Panc1 (cell line): ENCODE measurements at regions not wholly inside any gene's neighbourhood (a gene's known extent, or its start where the extent isn't known, plus 50 kb on each side); places are given as distances from the start of the nearest gene placed in this dataset.
"Not testable (repeated sequence)": the region's sequence is repeated elsewhere in the genome, so short reads cannot be mapped to it uniquely, and the experiment has no call there.

ENCODE experiments used
- POLR2AphosphoS5 ChIP-seq: IDR thresholded peaks from 2 replicates; pipeline ENCODE4 v1.6.1; 2012; ENCODE audit warnings: mild to moderate bottlenecking, low read depth, low read length, moderate library complexity
- TCF7L2 ChIP-seq: IDR thresholded peaks from 2 replicates; pipeline ENCODE4 v1.6.1; 2011; ENCODE audit warnings: mild to moderate bottlenecking, low read depth, low read length, inconsistent platforms
- TF ChIP-seq, protein P1 (sequence below), 2 experiments: IDR thresholded peaks; 2 replicates each; pipeline ENCODE4 v1.6.1; 2011 to 2012; ENCODE audit warnings: low read depth in 2 of 2, control low read depth in 1 of 2, low read length in 1 of 2, mild to moderate bottlenecking in 1 of 2, moderate library complexity in 1 of 2; ENCODE audit not compliant: insufficient read depth in 1 of 2
- TF ChIP-seq, protein P2 (sequence below): fragments of 450-650 bp; IDR thresholded peaks from 2 replicates; pipeline ENCODE4 v1.5.1; 2017; ENCODE audit warnings: mild to moderate bottlenecking

DNA sequence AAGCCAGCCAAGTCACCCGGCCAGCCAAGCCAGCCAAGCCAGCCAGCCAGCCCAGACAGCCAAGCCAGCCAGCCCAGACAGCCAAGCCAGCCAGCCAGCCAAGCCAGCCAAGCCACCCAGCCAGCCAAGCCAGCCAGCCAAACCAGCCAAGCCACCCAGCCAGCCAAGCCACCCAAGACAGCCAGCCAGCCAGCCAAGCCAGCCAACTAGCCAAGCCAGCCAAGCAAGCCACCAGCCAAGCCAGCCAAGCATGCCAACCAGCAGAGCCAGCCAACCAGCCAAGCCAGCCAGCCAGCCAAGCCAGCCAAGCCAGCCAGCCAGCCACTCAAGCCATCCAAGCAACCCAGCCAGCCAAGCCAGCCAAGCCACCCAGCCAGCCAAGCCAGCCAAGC, 323.1 kb upstream of the PLGLB2 start:
- TF ChIP-seq, protein P1, sequence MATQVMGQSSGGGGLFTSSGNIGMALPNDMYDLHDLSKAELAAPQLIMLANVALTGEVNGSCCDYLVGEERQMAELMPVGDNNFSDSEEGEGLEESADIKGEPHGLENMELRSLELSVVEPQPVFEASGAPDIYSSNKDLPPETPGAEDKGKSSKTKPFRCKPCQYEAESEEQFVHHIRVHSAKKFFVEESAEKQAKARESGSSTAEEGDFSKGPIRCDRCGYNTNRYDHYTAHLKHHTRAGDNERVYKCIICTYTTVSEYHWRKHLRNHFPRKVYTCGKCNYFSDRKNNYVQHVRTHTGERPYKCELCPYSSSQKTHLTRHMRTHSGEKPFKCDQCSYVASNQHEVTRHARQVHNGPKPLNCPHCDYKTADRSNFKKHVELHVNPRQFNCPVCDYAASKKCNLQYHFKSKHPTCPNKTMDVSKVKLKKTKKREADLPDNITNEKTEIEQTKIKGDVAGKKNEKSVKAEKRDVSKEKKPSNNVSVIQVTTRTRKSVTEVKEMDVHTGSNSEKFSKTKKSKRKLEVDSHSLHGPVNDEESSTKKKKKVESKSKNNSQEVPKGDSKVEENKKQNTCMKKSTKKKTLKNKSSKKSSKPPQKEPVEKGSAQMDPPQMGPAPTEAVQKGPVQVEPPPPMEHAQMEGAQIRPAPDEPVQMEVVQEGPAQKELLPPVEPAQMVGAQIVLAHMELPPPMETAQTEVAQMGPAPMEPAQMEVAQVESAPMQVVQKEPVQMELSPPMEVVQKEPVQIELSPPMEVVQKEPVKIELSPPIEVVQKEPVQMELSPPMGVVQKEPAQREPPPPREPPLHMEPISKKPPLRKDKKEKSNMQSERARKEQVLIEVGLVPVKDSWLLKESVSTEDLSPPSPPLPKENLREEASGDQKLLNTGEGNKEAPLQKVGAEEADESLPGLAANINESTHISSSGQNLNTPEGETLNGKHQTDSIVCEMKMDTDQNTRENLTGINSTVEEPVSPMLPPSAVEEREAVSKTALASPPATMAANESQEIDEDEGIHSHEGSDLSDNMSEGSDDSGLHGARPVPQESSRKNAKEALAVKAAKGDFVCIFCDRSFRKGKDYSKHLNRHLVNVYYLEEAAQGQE (IDR thresholded peaks at IDR 0.05; ENCODE audit: insufficient read depth in 1 of 2, low read depth in 2 of 2, low read length in 1 of 2) = not testable (repeated sequence)
- TF ChIP-seq, protein P2, sequence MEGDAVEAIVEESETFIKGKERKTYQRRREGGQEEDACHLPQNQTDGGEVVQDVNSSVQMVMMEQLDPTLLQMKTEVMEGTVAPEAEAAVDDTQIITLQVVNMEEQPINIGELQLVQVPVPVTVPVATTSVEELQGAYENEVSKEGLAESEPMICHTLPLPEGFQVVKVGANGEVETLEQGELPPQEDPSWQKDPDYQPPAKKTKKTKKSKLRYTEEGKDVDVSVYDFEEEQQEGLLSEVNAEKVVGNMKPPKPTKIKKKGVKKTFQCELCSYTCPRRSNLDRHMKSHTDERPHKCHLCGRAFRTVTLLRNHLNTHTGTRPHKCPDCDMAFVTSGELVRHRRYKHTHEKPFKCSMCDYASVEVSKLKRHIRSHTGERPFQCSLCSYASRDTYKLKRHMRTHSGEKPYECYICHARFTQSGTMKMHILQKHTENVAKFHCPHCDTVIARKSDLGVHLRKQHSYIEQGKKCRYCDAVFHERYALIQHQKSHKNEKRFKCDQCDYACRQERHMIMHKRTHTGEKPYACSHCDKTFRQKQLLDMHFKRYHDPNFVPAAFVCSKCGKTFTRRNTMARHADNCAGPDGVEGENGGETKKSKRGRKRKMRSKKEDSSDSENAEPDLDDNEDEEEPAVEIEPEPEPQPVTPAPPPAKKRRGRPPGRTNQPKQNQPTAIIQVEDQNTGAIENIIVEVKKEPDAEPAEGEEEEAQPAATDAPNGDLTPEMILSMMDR = not testable (repeated sequence)
- TF ChIP-seq POLR2AphosphoS5, TCF7L2: not testable (repeated sequence)
